A172 (cell line): ENCODE measurements at regions not wholly inside any gene's neighbourhood (a gene's known extent, or its start where the extent isn't known, plus 50 kb on each side); places are given as distances from the start of the nearest gene placed in this dataset.
A peak's percentile ranks its signal among the peaks of the same experiment; 100 is the strongest.

Experiments
- DNase-seq: peaks from one replicate; pipeline ENCODE4 v3.0.0-alpha.2; 2015; ENCODE audit warnings: low spot score

DNA sequence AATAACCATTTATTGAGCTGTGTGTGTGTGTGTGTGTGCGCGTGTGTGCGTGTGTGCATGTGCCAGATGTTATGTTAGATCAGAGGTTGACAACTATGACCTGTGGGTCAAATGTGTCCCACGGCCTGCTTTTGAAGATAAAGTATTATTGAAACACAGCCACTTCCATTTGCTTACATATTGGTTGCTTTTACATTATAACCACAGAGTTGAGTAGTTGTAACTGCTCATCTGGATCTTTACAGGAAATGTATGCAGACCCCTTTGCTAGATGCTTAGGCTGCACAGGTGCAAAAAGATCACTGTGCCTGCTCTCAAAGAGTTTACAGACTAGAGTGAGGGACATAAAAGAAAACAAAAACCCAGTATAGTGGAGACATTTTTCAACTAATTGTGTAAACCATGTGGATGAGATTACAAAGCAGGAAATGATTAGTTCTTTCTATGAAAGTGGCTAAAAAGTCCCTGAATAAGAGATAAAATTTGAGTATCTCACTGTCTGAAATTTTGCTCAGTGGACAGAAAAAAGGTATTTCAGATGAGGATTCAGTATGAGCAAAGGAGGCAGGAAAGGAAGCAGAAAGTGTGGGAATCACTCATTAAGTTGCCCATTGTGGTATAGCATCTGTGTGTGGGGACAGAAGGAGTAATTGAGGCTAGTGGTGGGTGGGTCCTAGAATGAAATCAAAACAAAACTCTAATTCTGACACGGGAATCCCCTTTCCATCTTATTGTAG lies 188.4 kb downstream of the PAH start:
- DNase-seq, result no peak

DNA sequence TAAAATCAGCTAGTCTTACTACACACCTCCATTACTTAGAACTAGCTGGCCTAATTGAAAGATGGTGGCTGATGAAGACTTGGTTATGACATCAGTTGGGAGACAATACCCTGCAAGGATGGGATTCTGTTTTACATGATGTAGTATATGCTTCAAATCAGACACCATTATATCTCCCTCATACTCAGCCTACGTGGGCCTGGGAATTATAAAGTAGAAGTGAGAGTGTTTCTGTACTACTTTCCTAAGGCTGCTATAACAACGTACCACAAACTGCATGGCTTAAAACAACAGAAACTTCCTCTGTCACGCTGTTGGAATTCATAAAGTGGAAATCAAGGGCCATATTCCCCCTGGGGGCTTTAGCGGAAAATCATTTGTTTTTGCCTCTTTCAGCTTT lies 190.4 kb downstream of the PAH start:
- no peak for DNase-seq

DNA sequence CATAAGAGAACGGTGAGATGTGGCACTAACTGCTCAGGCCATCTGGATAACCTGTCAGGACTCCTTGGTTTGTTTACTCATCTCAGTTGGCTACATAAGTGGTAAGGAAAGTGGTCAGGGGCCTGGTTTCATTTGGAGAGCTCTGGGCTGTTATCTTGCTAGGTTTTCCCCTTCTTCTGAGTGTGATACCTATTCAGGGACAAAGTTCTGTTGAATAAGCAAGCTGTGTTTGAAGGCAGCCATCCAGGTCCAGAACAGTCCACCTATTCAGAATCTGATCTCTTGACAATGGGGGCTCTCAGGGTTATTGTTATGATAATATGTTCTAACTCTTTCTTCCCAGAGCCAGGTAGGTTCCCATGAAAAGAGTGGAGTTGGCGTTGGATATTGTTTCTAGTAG lies 194.9 kb downstream of the PAH start:
- DNase-seq, result no peak

DNA sequence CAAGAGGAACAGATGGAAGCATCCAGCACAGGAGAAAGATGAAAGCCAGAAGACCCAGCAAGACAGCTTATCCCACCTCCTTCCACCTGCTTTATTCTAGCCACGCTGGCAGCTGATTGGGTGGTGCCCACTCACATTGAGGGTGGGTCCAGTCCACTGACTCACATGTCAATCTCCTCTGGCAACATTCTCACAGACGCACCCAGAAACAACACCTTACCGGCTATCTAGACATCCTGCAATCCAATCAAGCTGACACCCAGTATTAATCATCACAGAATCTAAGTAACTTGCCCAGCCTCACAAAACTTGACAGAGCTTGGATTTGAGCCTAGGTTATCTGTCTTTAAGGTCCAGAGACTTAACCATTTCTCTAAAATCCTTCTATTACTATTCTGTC lies 208.9 kb downstream of the PAH start:
- DNase-seq, result no peak

DNA sequence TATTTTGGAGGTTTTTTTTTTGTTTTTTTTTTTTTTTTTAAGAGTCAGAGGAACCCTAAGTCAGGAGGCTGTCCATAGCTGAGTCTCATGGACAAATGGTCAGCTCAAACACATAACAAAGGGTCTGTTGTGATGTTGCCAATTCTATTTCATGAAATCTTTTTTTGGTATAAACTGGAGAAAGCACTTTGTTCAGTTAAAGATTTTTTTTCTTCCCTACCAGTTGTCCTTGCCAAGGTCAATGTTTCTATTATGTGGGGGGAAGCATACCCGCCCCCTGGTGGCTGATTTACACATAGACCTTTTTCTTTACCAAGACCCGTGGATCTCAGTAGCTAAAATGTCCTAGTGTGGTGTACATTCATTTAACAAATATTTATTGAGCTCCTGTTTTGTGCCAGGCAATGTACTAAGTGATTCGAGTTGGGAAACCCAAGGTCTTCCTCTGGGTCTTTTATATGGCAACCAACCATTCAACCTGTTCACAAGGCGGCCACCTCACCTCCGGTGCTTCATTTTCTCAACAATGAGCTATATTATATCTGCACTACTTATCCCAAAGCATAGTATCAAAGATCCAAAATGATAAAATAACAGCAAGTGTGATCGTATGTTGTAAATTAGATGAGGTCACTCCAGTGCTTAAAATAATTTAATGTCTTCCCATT lies 214.5 kb downstream of the PAH start:
- DNase-seq, result peak; percentile 30

DNA sequence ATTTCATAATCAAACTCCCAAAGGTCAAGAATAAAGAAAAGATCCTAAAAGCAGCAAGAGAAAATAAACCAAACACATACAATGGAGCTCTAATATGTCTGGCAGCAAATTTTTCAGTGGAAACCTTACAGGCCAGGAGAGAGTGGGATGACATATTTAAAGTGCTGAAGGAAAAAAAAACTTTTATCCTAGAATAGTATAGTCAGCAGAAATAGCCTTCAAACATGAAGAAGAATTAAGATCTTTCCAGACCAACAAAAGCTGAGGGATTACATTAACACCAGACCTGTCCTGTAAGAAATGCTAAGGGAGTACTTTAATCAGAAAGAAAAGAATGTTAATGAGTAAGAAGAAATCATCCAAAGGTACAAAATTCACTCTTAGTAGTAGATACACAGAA lies 215.7 kb upstream of the IGF1 start:
- DNase-seq, result no peak

DNA sequence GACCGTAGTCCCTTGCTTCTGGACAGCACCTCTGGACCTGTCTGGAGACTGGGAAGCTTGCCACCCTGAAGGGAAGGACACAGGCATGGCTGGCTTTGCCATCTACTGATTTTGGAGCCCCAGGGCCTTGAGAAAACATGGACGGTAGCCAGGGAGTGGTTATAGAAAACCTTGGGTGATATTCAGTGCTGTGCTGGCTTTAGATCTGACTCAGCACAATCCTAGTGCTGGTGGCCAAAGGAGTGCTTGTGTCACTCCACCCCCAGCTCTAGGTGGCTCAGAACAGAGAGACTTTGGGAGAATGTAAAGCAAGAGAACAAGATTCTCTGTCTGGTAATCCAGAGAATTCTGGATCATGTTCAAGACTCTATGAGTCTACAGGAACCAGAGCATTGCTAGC lies 214.5 kb upstream of the IGF1 start:
- no peak for DNase-seq

DNA sequence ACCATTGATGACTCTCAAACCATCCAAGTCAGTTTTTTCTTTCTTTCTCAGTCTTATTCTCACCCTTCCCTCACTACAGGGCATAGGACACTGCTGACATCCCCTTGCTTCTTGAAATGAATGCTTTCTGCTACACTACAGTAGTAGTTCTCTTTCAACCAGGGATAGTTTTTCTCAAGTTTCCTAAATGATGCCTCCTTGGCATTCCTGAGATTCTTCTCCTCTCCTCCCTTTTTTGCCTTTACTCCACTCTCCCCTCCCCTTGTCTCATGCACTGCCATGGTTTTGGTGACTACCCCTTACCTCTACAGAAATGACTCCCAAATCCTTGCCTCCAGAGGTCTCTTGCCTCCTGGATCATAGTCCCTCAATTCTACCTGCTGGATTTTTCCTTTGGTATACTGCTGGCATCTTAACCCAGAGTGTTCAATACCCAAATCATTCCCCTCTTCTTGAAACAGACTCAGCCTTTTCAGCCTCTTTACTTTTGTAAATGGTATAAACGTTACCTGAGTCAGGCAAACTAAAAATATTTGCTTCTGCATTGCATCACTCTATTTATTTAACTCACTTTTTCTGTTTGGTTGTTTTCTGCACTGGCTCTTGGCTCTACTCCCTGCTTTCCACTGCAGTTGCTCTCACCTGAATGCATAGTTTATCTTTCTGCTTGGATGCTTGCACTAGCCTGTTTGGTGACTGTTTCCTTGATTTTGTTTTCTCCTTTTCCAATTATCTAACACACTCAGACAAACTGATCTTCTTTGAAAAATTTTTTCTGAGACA lies 211.6 kb upstream of the IGF1 start:
- DNase-seq, result no peak

DNA sequence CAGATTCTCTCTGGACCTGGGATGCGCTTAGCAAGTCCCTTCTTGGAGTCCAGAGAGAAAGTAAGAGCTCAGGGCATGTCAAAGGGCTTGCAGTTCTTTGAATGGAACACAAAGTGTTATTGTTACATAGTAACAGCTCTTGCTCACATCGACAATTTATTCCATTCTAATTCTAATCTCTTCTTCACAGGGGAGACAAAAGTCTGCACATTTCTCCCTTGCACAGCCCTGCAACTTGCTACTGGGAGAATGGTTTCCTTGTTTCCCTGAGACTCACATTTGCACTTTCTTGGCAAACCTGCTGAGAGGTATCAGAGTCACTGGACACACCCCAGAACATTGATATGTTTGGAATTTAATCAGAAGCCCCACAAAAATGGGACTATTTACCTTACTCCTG lies 209.9 kb upstream of the IGF1 start:
- DNase-seq, result no peak

DNA sequence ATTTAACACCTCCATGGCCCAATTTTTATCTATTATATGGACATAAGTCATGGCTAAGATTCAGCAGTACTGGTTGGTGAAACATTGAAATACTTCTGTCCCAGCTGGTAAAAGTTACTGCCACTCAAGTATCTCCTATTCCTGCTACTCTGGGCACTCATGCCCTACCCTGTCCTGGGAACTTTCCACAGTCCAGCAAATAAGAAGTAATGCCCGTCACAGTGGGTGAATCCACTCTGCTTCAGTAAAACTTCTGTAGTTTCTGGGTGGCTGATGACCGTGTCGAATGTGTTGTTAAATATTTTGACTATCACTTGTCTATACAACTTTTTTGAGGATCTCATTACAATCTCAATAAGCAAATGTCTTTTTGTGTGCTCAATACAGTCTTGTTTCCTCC lies 209.3 kb upstream of the IGF1 start:
- DNase-seq, result no peak

DNA sequence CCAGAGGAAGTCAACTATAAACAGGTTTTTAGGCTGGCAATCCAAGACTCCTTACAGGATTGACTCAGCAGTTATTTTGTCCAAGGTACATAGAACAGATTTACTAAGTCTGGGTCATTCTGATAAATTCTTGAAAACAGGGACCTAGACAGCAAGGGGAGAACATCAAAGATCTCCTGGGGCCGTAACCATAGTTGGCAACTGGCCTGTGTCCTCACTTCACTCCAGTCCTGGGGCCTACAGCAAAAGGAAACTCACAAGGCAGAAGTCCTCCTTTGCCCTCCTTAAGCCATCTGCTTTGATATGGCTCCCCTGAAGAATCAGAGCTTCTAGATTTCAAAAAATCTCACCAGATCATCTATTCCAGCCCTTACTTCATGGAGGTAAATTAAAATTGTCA lies 207.2 kb upstream of the IGF1 start:
- no peak for DNase-seq

DNA sequence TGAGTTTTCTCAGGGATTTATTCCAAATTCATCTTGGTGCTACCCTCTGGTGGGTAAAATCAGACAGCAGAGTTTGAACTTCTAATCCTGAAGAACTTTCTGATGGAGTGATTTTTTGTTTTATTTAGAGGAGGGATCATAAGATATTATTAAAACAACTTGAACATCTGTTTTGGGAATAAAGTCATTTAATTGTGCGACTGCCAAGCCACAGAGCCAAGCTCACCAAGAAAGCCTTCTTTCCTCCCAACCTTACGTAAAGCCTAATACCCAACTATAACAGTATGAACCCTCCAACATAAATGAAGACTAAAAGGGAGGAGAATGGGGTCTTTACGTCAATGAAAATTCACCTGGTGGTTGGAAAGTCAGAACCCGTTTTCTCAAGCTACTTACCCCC lies 205.5 kb upstream of the IGF1 start:
- DNase-seq, result no peak

DNA sequence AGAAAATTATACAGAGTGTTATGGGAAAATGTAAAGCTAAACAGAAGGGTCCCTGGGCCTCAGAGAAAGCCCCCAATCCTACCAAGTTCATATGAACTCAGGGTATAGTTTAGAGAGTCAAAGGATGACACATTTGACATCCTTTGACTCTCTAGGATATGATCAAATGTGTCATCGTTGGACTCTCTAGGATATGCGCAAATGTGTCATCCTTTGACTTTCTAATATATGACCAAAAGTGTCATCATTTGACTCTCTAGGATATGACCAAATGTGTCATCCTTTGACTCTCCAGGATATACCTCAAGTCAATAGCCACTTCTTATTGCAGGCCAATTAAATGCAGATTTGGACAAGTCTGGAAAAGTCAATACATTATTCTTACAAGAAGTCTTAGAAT lies 204.8 kb upstream of the IGF1 start:
- DNase-seq, result no peak

DNA sequence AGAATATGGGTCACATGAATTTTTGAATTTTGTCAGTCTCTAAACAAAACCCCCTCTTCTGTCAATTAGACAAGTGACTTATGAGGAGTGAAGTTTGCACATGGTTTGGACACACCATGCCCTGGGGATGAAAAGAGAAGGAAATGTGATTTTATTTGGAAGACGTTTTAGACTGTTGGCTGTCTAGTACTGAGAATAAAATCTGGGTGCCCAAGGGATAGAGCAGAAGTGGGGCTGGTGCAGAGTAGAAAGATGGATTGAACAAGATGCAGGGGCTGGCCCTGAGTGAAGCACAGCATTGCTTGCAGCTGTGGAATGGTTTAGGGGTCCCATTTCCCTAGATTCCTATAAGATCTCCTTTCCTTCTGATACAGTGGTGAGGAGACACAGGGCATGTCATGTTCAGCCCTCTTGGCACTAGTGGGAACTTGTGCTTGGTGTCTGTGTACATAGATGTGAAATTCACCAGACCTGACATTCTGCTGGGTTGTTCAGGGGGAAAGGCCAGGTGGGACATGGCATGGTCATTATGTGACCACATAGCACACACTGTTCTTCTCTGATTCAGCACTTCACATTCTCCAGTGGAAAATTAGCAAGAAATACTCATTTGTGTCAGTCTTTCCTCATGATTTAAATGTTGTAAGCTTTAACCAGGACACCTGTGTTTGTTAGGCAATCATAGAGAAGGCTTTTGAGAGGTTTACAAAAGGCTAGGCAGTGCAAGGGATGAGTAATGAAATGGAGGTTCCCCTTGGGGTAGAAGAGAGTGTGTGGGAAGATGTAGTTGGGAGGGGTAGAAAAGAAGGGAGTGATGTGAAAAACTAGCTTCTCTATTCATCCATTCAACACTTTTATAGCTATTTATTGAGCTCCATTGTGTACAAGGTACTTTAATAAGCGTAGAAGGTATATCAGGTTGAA lies 202.3 kb upstream of the IGF1 start:
- DNase-seq, result no peak

DNA sequence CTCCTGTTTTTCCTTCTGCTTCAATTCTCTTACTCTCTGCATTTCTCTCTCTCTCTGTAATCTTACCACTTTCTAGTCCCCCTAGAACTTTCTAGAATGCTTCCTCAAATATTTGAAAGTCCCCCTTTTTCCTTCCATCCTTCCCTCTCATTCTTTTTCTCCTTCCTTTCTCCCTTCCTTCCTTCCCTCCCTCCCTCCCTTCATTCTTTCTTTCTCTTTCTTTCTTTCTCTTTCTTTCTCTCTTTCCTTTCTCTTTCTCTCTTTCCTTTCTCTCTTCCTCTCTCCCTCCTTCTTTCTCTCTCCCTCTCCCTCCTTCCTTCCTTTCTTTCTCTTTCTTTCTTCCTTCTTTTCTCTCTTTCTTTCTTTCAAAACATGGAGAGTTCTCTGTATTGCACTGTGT lies 201.4 kb upstream of the IGF1 start:
- DNase-seq, result no peak

DNA sequence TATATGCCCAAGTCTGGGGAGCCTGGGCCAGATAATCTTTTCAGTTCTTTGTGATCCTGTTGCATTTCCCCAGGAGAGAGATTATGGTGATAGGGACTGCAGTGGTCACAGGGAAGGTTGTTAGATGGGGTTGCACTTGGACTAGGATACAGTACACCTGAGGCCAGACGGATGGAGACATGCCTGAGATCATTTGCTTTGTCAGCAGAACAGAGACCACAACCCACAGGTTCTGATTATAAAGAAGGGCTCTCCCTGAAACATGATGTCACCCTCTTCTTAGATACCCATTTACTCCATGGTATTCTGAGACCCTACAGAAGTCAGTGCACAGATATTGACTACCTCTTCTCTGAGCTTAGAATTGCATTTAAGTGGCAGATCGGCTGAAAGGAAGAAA lies 200.9 kb upstream of the IGF1 start:
- no peak for DNase-seq

DNA sequence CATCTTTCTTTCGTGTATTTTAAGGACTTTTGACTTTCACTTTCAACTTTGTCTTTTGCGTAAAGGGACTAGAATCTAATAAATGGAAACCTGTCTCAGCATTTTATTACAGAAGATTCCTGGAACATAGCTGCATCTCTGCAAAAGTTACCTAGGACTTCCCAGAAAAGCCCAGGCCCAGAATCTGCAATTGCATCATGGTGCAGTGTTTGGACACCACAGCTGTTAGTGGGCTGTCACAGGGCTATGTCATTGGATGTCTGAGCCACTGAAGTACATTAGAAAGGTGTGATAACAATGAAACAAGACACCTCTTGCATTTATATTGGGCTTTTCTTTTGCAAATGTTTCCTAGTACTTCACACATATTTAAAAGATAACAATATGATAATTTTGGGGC lies 199.9 kb upstream of the IGF1 start:
- no peak for DNase-seq

DNA sequence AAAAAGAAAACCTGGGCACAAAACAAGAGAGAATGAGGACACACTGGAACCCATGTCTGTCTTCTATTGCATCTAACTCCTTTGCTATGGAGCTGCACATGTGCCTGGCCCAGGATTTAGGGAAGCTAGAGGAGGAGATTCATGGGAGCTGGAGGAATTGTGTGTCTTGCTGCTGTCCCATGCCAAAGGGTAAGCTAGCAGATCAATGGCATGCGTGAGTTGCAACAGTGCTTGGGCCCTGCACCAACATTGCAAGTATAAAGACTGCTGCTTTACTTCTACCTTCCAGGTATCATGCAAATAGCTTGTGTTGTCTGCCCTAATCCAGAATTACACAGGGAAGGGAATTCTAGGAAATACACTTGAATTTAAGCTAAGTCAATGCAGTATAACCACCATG lies 196.4 kb upstream of the IGF1 start:
- no peak for DNase-seq

DNA sequence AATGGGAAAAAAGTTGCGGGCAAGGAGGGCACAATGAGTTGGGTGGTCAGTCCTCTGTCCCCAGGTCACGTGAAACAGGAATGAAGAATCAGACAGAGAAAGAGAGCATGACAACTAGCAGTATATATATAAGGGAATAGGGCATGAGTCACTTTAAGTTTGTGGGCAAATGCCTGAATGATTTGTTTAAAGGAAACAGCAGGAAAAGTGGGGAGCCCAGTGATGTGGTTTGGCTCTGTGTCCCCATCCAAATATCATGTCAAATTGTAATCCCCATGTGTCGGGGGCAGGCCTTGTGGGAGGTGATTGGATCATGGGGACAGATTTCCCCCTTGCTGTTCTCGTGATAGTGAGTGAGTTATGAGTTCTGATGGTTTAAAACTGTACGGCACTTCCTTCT lies 195.3 kb upstream of the IGF1 start:
- peak; percentile 82 for DNase-seq

DNA sequence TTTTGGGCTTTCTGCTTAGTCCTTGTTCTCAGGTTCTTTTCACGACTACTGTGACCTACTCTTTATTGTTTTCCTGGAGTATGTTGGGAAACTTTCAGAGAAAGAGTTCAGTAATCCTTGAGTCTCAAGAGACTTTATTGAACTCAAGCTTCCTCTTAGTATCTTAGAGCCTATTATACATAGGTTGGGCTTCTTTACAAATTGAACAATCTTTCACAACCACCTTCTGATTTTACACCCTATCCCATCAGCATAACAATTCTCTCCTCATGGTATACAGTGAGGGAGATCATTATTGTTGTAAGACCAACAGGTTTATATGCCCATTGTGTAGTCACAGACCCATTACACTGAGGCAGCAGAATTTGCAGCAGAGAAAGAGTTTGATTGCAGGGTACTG lies 193.2 kb upstream of the IGF1 start:
- DNase-seq, result no peak

DNA sequence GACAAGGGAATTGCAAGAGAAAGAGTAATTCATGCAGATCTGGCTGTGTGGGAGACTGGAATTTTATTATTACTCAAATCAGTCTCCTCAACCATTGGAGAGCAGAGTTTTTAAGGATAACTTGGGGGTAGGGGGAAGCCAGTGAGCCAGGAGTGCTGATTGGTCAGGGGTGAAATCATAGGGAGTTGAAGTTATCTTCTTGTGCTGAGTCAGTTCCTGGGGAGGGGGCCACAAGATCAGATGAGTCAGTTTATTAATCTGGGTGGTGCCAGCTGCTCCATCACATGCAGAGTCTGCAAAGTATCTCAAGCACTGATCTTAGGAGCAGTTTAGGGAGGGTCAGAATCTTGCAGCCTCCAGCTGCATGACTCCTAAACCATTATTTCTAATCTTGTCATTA lies 191.8 kb upstream of the IGF1 start:
- peak; percentile 82 for DNase-seq

DNA sequence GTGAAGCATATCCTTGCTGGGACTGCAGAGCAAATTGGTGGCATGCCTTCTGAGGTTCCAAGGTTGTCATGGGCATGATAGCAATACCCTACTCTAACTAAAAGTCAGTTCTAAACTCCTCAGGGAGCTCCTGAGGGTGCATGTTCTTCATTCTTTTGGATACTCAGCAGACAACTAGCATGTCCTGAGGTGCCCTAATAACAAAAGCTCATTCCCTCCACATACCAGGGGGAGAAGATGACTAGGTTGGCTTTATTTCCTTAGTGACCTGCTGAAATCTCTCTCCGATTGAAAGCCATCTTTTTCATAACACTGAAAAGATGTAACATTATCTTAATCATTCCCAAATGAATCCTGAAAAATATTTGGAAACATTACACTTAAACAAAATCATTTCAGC lies 188.7 kb upstream of the IGF1 start:
- no peak for DNase-seq
